ENCODE measurements at regions not wholly inside any gene's neighbourhood (a gene's known extent, or its start where the extent isn't known, plus 50 kb on each side); places are given as distances from the start of the nearest gene placed in this dataset.

GRCh38 chrX:96102997-96103396, 581.6 kb upstream of the DIAPH2 start:
- CTCF ChIA-PET (ENCODE audit: partially characterized antibody): interaction anchor here (0.9 kb wide), 1 partner anchor 16 kb away, joined by 3 read pairs; no protein-coding TSS in a partner anchor
- POLR2A ChIA-PET (ENCODE audit: partially characterized antibody): no interaction called here
- H2BK12ac ChIP-seq (ENCODE audit: low read depth, low read length): no peak overlapping the region
- H3K23ac ChIP-seq (ENCODE audit: insufficient read length): no peak overlapping the region
- no peak overlapping the region for H4K8ac ChIP-seq (ENCODE audit: extremely low read depth, insufficient read depth, low read length)
- no peaks in the 10 kb centered on the region for H3K4me1 ChIP-seq (replicated peaks in 1 of 4; ENCODE audit: control insufficient read depth in 3 of 4, insufficient read depth in 4 of 4, low read length in 3 of 4)
- FAIRE-seq: no peak
- no peaks in the 10 kb centered on the region for H3K79me1 ChIP-seq (ENCODE audit: low read depth, low read length)
- H2AFZ ChIP-seq (ENCODE audit: low read length): no peak overlapping the region
- H3K23me2 ChIP-seq (ENCODE audit: low read depth, low read length): no peaks in the 10 kb centered on the region
- H4K5ac ChIP-seq (ENCODE audit: insufficient read length, low read depth, low read length): no peak overlapping the region
- H3K9ac ChIP-seq (replicated peaks in 1 of 4; ENCODE audit: extremely low read depth in 1 of 4, low read depth in 3 of 4, low read length in 3 of 4): no peak overlapping the region
- H3K36me3 ChIP-seq (ENCODE audit: control insufficient read depth in 2 of 4, insufficient read depth in 4 of 4, low read length in 3 of 4): no peaks in the 10 kb centered on the region
- no peak overlapping the region for H2BK20ac ChIP-seq (ENCODE audit: low read length)
- H4K20me1 ChIP-seq (replicated peaks in 1 of 2; ENCODE audit: control insufficient read depth in 1 of 2, insufficient read depth in 2 of 2, low read length in 2 of 2): no peaks in the 10 kb centered on the region
- no peak for DNase-seq (ENCODE audit: low read depth in 1 of 2, low spot score in 2 of 2)
- no peak overlapping the region for H3K14ac ChIP-seq (ENCODE audit: insufficient read length)
- WGBS, 2 experiments (ENCODE audit: extremely low coverage in 1 of 2, insufficient coverage in 1 of 2, insufficient read length in 1 of 2, insufficient replicate concordance in 2 of 2, low coverage in 1 of 2, low lambda C conversion rate in 2 of 2, missing lambda C conversion rate in 1 of 2): 93% methylated on average over 5 of the region's 9 CpGs; no CpG with 5 or more reads in 1 of the 2 experiments
- no peak overlapping the region for H4K91ac ChIP-seq (replicated peaks; ENCODE audit: insufficient read length, low read length)
- H3K27ac ChIP-seq (ENCODE audit: low read depth, low read length): no peak overlapping the region
- H3K9me3 ChIP-seq (ENCODE audit: insufficient read depth in 2 of 2, low read depth in 1 of 2, low read length in 1 of 2): no peaks in the 10 kb centered on the region
- H3K4ac ChIP-seq (replicated peaks; ENCODE audit: insufficient read length, low read depth, low read length): no peak overlapping the region
- no peak overlapping the region for H2BK15ac ChIP-seq (ENCODE audit: low read length)
- H3K4me3 ChIP-seq (ENCODE audit: extremely low read depth in 1 of 4, insufficient read depth in 2 of 4, low read depth in 3 of 4, low read length in 4 of 4): no peak overlapping the region
- H2BK120ac ChIP-seq (replicated peaks; ENCODE audit: low read depth, low read length): no peak overlapping the region
- no peak overlapping the region for H2BK5ac ChIP-seq (ENCODE audit: low read depth, low read length)
- H3K56ac ChIP-seq (replicated peaks; ENCODE audit: insufficient read length, low read depth, low read length): no peak overlapping the region
- no peaks in the 10 kb centered on the region for H3K79me2 ChIP-seq (ENCODE audit: control insufficient read depth in 1 of 2, insufficient read depth in 2 of 2, low read length in 2 of 2)
- H3K4me2 ChIP-seq (ENCODE audit: insufficient read depth in 1 of 2, low read depth in 2 of 2, low read length in 2 of 2): no peak overlapping the region
- no peak overlapping the region for H3K18ac ChIP-seq (ENCODE audit: extremely low read depth, low read length)
- no peak overlapping the region for H2AK5ac ChIP-seq (ENCODE audit: low read depth, low read length)
- H3K27me3 ChIP-seq (replicated peaks in 1 of 4; ENCODE audit: control insufficient read depth in 3 of 4, extremely low read depth in 1 of 4, insufficient read depth in 3 of 4, low read length in 3 of 4): no peaks in the 10 kb centered on the region
- TF ChIP-seq CREB1 (IDR thresholded peaks at IDR 0.05): no peak
- no peak for TF ChIP-seq RFX5 (IDR thresholded peaks at IDR 0.05; ENCODE audit: borderline replicate concordance, low read depth, low read length)
- TF ChIP-seq, protein P1, sequence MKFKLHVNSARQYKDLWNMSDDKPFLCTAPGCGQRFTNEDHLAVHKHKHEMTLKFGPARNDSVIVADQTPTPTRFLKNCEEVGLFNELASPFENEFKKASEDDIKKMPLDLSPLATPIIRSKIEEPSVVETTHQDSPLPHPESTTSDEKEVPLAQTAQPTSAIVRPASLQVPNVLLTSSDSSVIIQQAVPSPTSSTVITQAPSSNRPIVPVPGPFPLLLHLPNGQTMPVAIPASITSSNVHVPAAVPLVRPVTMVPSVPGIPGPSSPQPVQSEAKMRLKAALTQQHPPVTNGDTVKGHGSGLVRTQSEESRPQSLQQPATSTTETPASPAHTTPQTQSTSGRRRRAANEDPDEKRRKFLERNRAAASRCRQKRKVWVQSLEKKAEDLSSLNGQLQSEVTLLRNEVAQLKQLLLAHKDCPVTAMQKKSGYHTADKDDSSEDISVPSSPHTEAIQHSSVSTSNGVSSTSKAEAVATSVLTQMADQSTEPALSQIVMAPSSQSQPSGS (IDR thresholded peaks at IDR 0.05; ENCODE audit: low read length): no peak
- TF ChIP-seq TCF12 (IDR thresholded peaks at IDR 0.05; ENCODE audit: low read depth, low read length): no peak
- no peak for TF ChIP-seq RBBP5 (IDR thresholded peaks at IDR 0.05; ENCODE audit: borderline replicate concordance, low read depth, low read length)
- no peak for TF ChIP-seq SIN3A (conservative IDR thresholded peaks at IDR 0.05 in 1 of 2, IDR thresholded peaks at IDR 0.05 in 1 of 2; ENCODE audit: low read depth in 1 of 2, low read length in 2 of 2)
- no peak for TF ChIP-seq SIRT6 (IDR thresholded peaks at IDR 0.05; ENCODE audit: low read length)
- no peak for TF ChIP-seq CHD1 (IDR thresholded peaks at IDR 0.05; ENCODE audit: low read depth, low read length)
- TF ChIP-seq GTF2F1 (IDR thresholded peaks at IDR 0.05; ENCODE audit: borderline replicate concordance, low read depth, low read length): no peak
- TF ChIP-seq POLR2AphosphoS5 (IDR thresholded peaks at IDR 0.05; ENCODE audit: low read depth, low read length): no peak
- TF ChIP-seq TAF7 (optimal IDR thresholded peaks at IDR 0.05; ENCODE audit: borderline replicate concordance, low read depth, low read length): no peak
- TF ChIP-seq YY1 (IDR thresholded peaks at IDR 0.05; ENCODE audit: low read depth, low read length): no peak
- TF ChIP-seq EP300 (IDR thresholded peaks at IDR 0.05; ENCODE audit: borderline replicate concordance in 1 of 2, low read depth in 2 of 2, low read length in 2 of 2): no peak
- no peak for TF ChIP-seq ZNF274 (IDR thresholded peaks at IDR 0.05; ENCODE audit: borderline replicate concordance, extremely low read depth, low read length)

All from H1 (cell line).